Panc1 (cell line): ENCODE measurements at regions not wholly inside any gene's neighbourhood (a gene's known extent, or its start where the extent isn't known, plus 50 kb on each side); places are given as distances from the start of the nearest gene placed in this dataset.

Experiments used
- ATAC-seq: fragments of 200-7000 bp; cut with Tn5 transposase; 2 replicates; pipeline ENCODE4 v1.9.1; 2020; ENCODE audit warnings: mild to moderate bottlenecking, moderate library complexity
- BruUV-seq: library from RNA; stranded (reverse); fragments of 400-500 nt; replicated peaks from 2 replicates; lab custom pipeline; 2021; lab: Mats Ljungman, UMichigan
- CTCF ChIA-PET: fragments of 300-600 bp; sonication (Branson Sonifier 250); formaldehyde crosslinking; loops from one replicate; lab custom pipeline; 2022; ENCODE audit warnings: antibody characterized with exemption; lab: Charles Lee
- POLR2A ChIA-PET: fragments of 300-600 bp; sonication (Branson Sonifier 250); formaldehyde crosslinking; loops from one replicate; lab custom pipeline; 2022; ENCODE audit warnings: antibody characterized with exemption; lab: Charles Lee
- DNase-seq: peaks from one replicate; pipeline ENCODE4 v3.0.0-alpha.2; 2010; ENCODE audit warnings: low read depth, low spot score
- H3K27ac ChIP-seq: 2 replicates; pipeline ENCODE4 v1.5.1; 2011; ENCODE audit warnings: mild to moderate bottlenecking, low read length, inconsistent platforms
- H3K27me3 ChIP-seq: fragments of 200-500 bp; sonication (Bioruptor generic); 2 replicates; pipeline ENCODE4 v1.6.0; 2014; ENCODE audit warnings: low read length, inconsistent platforms; ENCODE audit not compliant: control insufficient read depth, insufficient read depth
- H3K36me3 ChIP-seq: fragments of 200-500 bp; sonication (Bioruptor generic); 2 replicates; pipeline ENCODE4 v1.5.1; 2014; ENCODE audit warnings: inconsistent platforms, mild to moderate bottlenecking, low read length, moderate library complexity; ENCODE audit not compliant: control insufficient read depth, insufficient read depth
- H3K4me1 ChIP-seq: 2 replicates; pipeline ENCODE4 v1.5.1; 2011; ENCODE audit warnings: inconsistent platforms, mild to moderate bottlenecking, low read length, moderate library complexity; ENCODE audit not compliant: control insufficient read depth, insufficient read depth
- H3K4me3 ChIP-seq, 2 experiments: 2 replicates each; pipeline ENCODE4 v1.5.1; 2011 to 2012; ENCODE audit warnings: low read depth in 2 of 2, low read length in 2 of 2, mild to moderate bottlenecking in 2 of 2, inconsistent platforms in 1 of 2, moderate library complexity in 1 of 2
- H3K9me3 ChIP-seq: fragments of 200-500 bp; sonication (Bioruptor generic); 2 replicates; pipeline ENCODE4 v1.5.1; 2014; ENCODE audit warnings: low read depth, mild to moderate bottlenecking, inconsistent platforms, low read length, moderate library complexity; ENCODE audit not compliant: control insufficient read depth, insufficient read depth
- CTCF ChIP-seq: fragments of 450-650 bp; IDR thresholded peaks from 2 replicates; pipeline ENCODE4 v1.5.1; 2017; ENCODE audit warnings: mild to moderate bottlenecking
- POLR2AphosphoS5 ChIP-seq: IDR thresholded peaks from 2 replicates; pipeline ENCODE4 v1.6.1; 2012; ENCODE audit warnings: mild to moderate bottlenecking, low read depth, low read length, moderate library complexity
- REST ChIP-seq, 2 experiments: IDR thresholded peaks; 2 replicates each; pipeline ENCODE4 v1.6.1; 2011 to 2012; ENCODE audit warnings: low read depth in 2 of 2, control low read depth in 1 of 2, low read length in 1 of 2, mild to moderate bottlenecking in 1 of 2, moderate library complexity in 1 of 2; ENCODE audit not compliant: insufficient read depth in 1 of 2
- SIN3A ChIP-seq: IDR thresholded peaks from 2 replicates; pipeline ENCODE4 v1.6.1; 2012; ENCODE audit warnings: low read depth, mild to moderate bottlenecking, low read length, moderate library complexity, borderline replicate concordance; ENCODE audit not compliant: insufficient read depth
- TCF7L2 ChIP-seq: IDR thresholded peaks from 2 replicates; pipeline ENCODE4 v1.6.1; 2011; ENCODE audit warnings: mild to moderate bottlenecking, low read depth, low read length, inconsistent platforms
- in situ Hi-C: cut with HindIII; loops from 2 replicates; pipeline ENCODE4 v1.10.0; 2016; ENCODE audit warnings: low sequenced_read_pairs, low pct_unique_long_range_greater_than_20kb
- intact Hi-C: fragments of 100-400 bp; cut with micrococcal nuclease; formaldehyde crosslinking; loops from one replicate; pipeline ENCODE4 v1.10.0; 2022; ENCODE audit not compliant: unreplicated experiment

GRCh38 chr1:87176087-87176486 is 152.6 kb upstream of the LMO4 start:
- no peaks in the 10 kb centered on the region for H3K9me3 ChIP-seq
- in situ Hi-C loops: no loop called here
- no peak overlapping the region for H3K4me3 ChIP-seq
- no peak for DNase-seq
- H3K27ac ChIP-seq: no peak overlapping the region
- TF ChIP-seq TCF7L2 (no peak), CTCF (no peak), POLR2AphosphoS5 (no peak), REST (IDR thresholded peaks at IDR 0.05; ENCODE audit: insufficient read depth in 1 of 2, low read depth in 2 of 2, low read length in 1 of 2) (no peak), SIN3A (no peak)
- no peaks in the 10 kb centered on the region for H3K36me3 ChIP-seq
- no peaks in the 10 kb centered on the region for H3K4me1 ChIP-seq
- intact Hi-C loops: no loop called here
- no TSS peak for BruUV-seq
- ATAC-seq: no peak
- ChIA-PET CTCF (no interaction called here), POLR2A (no interaction called here)
- H3K27me3 ChIP-seq: peaks cover 28% of the 10 kb centered on the region

- TF ChIP-seq CTCF (no peak), TCF7L2 (no peak), POLR2AphosphoS5 (no peak), SIN3A (no peak), REST (IDR thresholded peaks at IDR 0.05; ENCODE audit: insufficient read depth in 1 of 2, low read depth in 2 of 2, low read length in 1 of 2) (no peak)
- H3K27me3 ChIP-seq: peaks cover 31% of the 10 kb centered on the region
- no peaks in the 10 kb centered on the region for H3K4me1 ChIP-seq
- no TSS peak for BruUV-seq
- H3K27ac ChIP-seq: no peak overlapping the region
- ChIA-PET POLR2A (no interaction called here), CTCF (no interaction called here)
- no peak for ATAC-seq
- intact Hi-C loops: no loop called here
- no peaks in the 10 kb centered on the region for H3K9me3 ChIP-seq
- no peak overlapping the region for H3K4me3 ChIP-seq
- no peaks in the 10 kb centered on the region for H3K36me3 ChIP-seq
- DNase-seq: no peak
- in situ Hi-C loops: no loop called here
Measured at GRCh38 chr1:87176514-87176913, 152.2 kb upstream of the LMO4 start.
